ENCODE measurements at regions not wholly inside any gene's neighbourhood (a gene's known extent, or its start where the extent isn't known, plus 50 kb on each side); places are given as distances from the start of the nearest gene placed in this dataset.

GRCh38 chr4:187224560-187224959 is 500.9 kb upstream of the FAT1 start:
- Histone ChIP-seq H3K9ac (ENCODE audit: low read depth, low read length) (no peak overlapping the region), H3K4me1 (ENCODE audit: insufficient read depth, low read length) (no peaks in the 10 kb centered on the region), H3K4me3 (ENCODE audit: low read length) (no peak overlapping the region), H3K27ac (ENCODE audit: low read depth, low read length) (no peak overlapping the region), H3K36me3 (ENCODE audit: insufficient read depth, low read length) (no peaks in the 10 kb centered on the region), H3K27me3 (ENCODE audit: insufficient read depth, low read length) (no peaks in the 10 kb centered on the region), H3K9me3 (ENCODE audit: insufficient read depth, low read depth, low read length) (no peaks in the 10 kb centered on the region)
- WGBS, result 70% methylated on average over 4 of the region's 5 CpGs

- Histone ChIP-seq H3K27me3 (ENCODE audit: insufficient read depth, low read length) (no peaks in the 10 kb centered on the region), H3K27ac (ENCODE audit: low read depth, low read length) (no peak overlapping the region), H3K9ac (ENCODE audit: low read depth, low read length) (no peak overlapping the region), H3K36me3 (ENCODE audit: insufficient read depth, low read length) (no peaks in the 10 kb centered on the region), H3K4me3 (ENCODE audit: low read length) (no peak overlapping the region), H3K9me3 (ENCODE audit: insufficient read depth, low read depth, low read length) (no peaks in the 10 kb centered on the region), H3K4me1 (ENCODE audit: insufficient read depth, low read length) (no peaks in the 10 kb centered on the region)
- WGBS, result 93% methylated on average over 5 of the region's 6 CpGs
Observed at GRCh38 chr4:187227907-187228704, 504.4 kb upstream of the FAT1 start.

- Histone ChIP-seq H3K4me1 (ENCODE audit: insufficient read depth, low read length) (no peaks in the 10 kb centered on the region), H3K9me3 (ENCODE audit: insufficient read depth, low read depth, low read length) (no peaks in the 10 kb centered on the region), H3K9ac (ENCODE audit: low read depth, low read length) (no peak overlapping the region), H3K36me3 (ENCODE audit: insufficient read depth, low read length) (no peaks in the 10 kb centered on the region), H3K27ac (ENCODE audit: low read depth, low read length) (no peak overlapping the region), H3K4me3 (ENCODE audit: low read length) (no peak overlapping the region), H3K27me3 (ENCODE audit: insufficient read depth, low read length) (no peaks in the 10 kb centered on the region)
- no CpG with 5 or more reads among the region's 3 CpGs for WGBS
Observed at GRCh38 chr4:187232196-187232595, 508.5 kb upstream of the FAT1 start.

GRCh38 chr4:187232796-187233195 is 509.1 kb upstream of the FAT1 start:
- 98% methylated on average over 2 of the region's 2 CpGs for WGBS

GRCh38 chr4:187235456-187236170 is 512.0 kb upstream of the FAT1 start:
- H3K27ac ChIP-seq (ENCODE audit: low read depth, low read length), result no peak overlapping the region

More at GRCh38 chr4:187232796-187233195, 509.1 kb upstream of the FAT1 start:
- no peaks in the 10 kb centered on the region for H3K36me3 ChIP-seq (ENCODE audit: insufficient read depth, low read length)
- no peaks in the 10 kb centered on the region for H3K4me1 ChIP-seq (ENCODE audit: insufficient read depth, low read length)
- no peaks in the 10 kb centered on the region for H3K27me3 ChIP-seq (ENCODE audit: insufficient read depth, low read length)
- no peaks in the 10 kb centered on the region for H3K9me3 ChIP-seq (ENCODE audit: insufficient read depth, low read depth, low read length)
- no peak overlapping the region for H3K27ac ChIP-seq (ENCODE audit: low read depth, low read length)
- no peak overlapping the region for H3K9ac ChIP-seq (ENCODE audit: low read depth, low read length)
- no peak overlapping the region for H3K4me3 ChIP-seq (ENCODE audit: low read length)

GRCh38 chr4:187236209-187236890 is 512.7 kb upstream of the FAT1 start:
- H3K9ac ChIP-seq (ENCODE audit: low read depth, low read length), result no peak overlapping the region
- whole genome bisulfite sequencing, result 93% methylated on average over 4 of the region's 4 CpGs
- no peaks in the 10 kb centered on the region for H3K36me3 ChIP-seq (ENCODE audit: insufficient read depth, low read length)
- no peaks in the 10 kb centered on the region for H3K9me3 ChIP-seq (ENCODE audit: insufficient read depth, low read depth, low read length)
- H3K27me3 ChIP-seq (ENCODE audit: insufficient read depth, low read length), result no peaks in the 10 kb centered on the region
- no peaks in the 10 kb centered on the region for H3K4me1 ChIP-seq (ENCODE audit: insufficient read depth, low read length)
- H3K27ac ChIP-seq (ENCODE audit: low read depth, low read length), result no peak overlapping the region
- H3K4me3 ChIP-seq (ENCODE audit: low read length), result no peak overlapping the region

More at GRCh38 chr4:187235456-187236170, 512.0 kb upstream of the FAT1 start:
- no peaks in the 10 kb centered on the region for H3K27me3 ChIP-seq (ENCODE audit: insufficient read depth, low read length)
- H3K36me3 ChIP-seq (ENCODE audit: insufficient read depth, low read length), result no peaks in the 10 kb centered on the region
- no peaks in the 10 kb centered on the region for H3K4me1 ChIP-seq (ENCODE audit: insufficient read depth, low read length)
- H3K9ac ChIP-seq (ENCODE audit: low read depth, low read length), result no peak overlapping the region
- H3K9me3 ChIP-seq (ENCODE audit: insufficient read depth, low read depth, low read length), result no peaks in the 10 kb centered on the region
- H3K4me3 ChIP-seq (ENCODE audit: low read length), result no peak overlapping the region
- WGBS, result 93% methylated on average over 16 of the region's 16 CpGs

- Histone ChIP-seq H3K36me3 (ENCODE audit: insufficient read depth, low read length) (no peaks in the 10 kb centered on the region), H3K9me3 (ENCODE audit: insufficient read depth, low read depth, low read length) (no peaks in the 10 kb centered on the region; the same call in 1 of the 2 replicates), H3K4me1 (ENCODE audit: insufficient read depth, low read length) (no peaks in the 10 kb centered on the region), H3K9ac (ENCODE audit: low read depth, low read length) (no peak overlapping the region), H3K27ac (ENCODE audit: low read depth, low read length) (no peak overlapping the region), H3K27me3 (ENCODE audit: insufficient read depth, low read length) (no peaks in the 10 kb centered on the region), H3K4me3 (ENCODE audit: low read length) (no peak overlapping the region)
Observed at GRCh38 chr4:187238646-187239045, 515.0 kb upstream of the FAT1 start.

- H3K9ac ChIP-seq (ENCODE audit: low read depth, low read length), result no peak overlapping the region
- H3K27ac ChIP-seq (ENCODE audit: low read depth, low read length), result no peak overlapping the region
- H3K9me3 ChIP-seq (ENCODE audit: insufficient read depth, low read depth, low read length), result no peaks in the 10 kb centered on the region
- no peak overlapping the region for H3K4me3 ChIP-seq (ENCODE audit: low read length)
- H3K36me3 ChIP-seq (ENCODE audit: insufficient read depth, low read length), result no peaks in the 10 kb centered on the region
- WGBS, result 99% methylated on average over 4 of the region's 4 CpGs
- no peaks in the 10 kb centered on the region for H3K27me3 ChIP-seq (ENCODE audit: insufficient read depth, low read length)
- H3K4me1 ChIP-seq (ENCODE audit: insufficient read depth, low read length), result 0 out of 2 replicates have a peak, but pooled peaks cover 8% of the 10 kb centered on the region
Observed at GRCh38 chr4:187251896-187252295, 528.2 kb upstream of the FAT1 start.

GRCh38 chr4:187256897-187257296 is 533.2 kb upstream of the FAT1 start:
- peaks cover 5% of the 10 kb centered on the region; the same call in 1 of the 2 replicates for H3K27me3 ChIP-seq (ENCODE audit: insufficient read depth, low read length)
- 87% methylated on average over 6 of the region's 6 CpGs for WGBS
- no peaks in the 10 kb centered on the region for H3K9me3 ChIP-seq (ENCODE audit: insufficient read depth, low read depth, low read length)
- H3K36me3 ChIP-seq (ENCODE audit: insufficient read depth, low read length), result no peaks in the 10 kb centered on the region
- no peak overlapping the region for H3K27ac ChIP-seq (ENCODE audit: low read depth, low read length)
- H3K4me1 ChIP-seq (ENCODE audit: insufficient read depth, low read length), result peaks cover 21% of the 10 kb centered on the region
- no peak overlapping the region for H3K4me3 ChIP-seq (ENCODE audit: low read length)
- no peak overlapping the region for H3K9ac ChIP-seq (ENCODE audit: low read depth, low read length)

- H3K27me3 ChIP-seq (ENCODE audit: insufficient read depth, low read length), result peaks cover 5% of the 10 kb centered on the region; the same call in 1 of the 2 replicates
- H3K27ac ChIP-seq (ENCODE audit: low read depth, low read length), result no peak overlapping the region
- H3K9ac ChIP-seq (ENCODE audit: low read depth, low read length), result no peak overlapping the region
- no peaks in the 10 kb centered on the region for H3K9me3 ChIP-seq (ENCODE audit: insufficient read depth, low read depth, low read length)
- WGBS, result 35% methylated on average over 6 of the region's 7 CpGs
- no peaks in the 10 kb centered on the region for H3K36me3 ChIP-seq (ENCODE audit: insufficient read depth, low read length)
- H3K4me3 ChIP-seq (ENCODE audit: low read length), result no peak overlapping the region
- H3K4me1 ChIP-seq (ENCODE audit: insufficient read depth, low read length), result peaks cover 21% of the 10 kb centered on the region
Observed at GRCh38 chr4:187258651-187259401, 535.2 kb upstream of the FAT1 start.

Data from HUES64 (cell line).